ENCODE measurements at regions not wholly inside any gene's neighbourhood (a gene's known extent, or its start where the extent isn't known, plus 50 kb on each side); places are given as distances from the start of the nearest gene placed in this dataset.

DNA sequence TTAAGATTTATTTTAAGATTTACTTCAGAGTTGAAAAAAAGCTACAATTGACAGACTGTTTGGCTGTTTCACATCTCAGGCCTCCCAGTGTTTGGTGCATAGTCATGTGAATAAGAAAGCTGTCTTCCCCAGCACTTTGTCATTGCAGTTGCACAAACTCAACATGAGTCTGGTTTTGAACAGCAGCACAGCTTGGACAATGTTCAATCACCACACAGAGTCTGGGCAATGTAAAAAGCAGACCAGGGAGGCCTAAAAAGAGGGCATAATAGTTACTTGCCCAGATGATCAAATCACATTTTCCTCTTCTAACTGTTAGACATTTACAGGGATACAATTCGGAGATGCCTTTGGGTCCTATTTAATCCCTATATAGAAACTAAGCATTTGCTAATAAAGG lies 1055.0 kb downstream of the RPA4 start:
- no peak for TF ChIP-seq POLR2AphosphoS5 (IDR thresholded peaks at IDR 0.05)
- TF ChIP-seq, protein P1, sequence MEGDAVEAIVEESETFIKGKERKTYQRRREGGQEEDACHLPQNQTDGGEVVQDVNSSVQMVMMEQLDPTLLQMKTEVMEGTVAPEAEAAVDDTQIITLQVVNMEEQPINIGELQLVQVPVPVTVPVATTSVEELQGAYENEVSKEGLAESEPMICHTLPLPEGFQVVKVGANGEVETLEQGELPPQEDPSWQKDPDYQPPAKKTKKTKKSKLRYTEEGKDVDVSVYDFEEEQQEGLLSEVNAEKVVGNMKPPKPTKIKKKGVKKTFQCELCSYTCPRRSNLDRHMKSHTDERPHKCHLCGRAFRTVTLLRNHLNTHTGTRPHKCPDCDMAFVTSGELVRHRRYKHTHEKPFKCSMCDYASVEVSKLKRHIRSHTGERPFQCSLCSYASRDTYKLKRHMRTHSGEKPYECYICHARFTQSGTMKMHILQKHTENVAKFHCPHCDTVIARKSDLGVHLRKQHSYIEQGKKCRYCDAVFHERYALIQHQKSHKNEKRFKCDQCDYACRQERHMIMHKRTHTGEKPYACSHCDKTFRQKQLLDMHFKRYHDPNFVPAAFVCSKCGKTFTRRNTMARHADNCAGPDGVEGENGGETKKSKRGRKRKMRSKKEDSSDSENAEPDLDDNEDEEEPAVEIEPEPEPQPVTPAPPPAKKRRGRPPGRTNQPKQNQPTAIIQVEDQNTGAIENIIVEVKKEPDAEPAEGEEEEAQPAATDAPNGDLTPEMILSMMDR (IDR thresholded peaks at IDR 0.05): no peak
- no peak for TF ChIP-seq EP300 (IDR thresholded peaks at IDR 0.05)

All from esophagus muscularis mucosa (tissue), 4 donors.